Gastrocnemius medialis (tissue), 4 donors: ENCODE measurements at regions not wholly inside any gene's neighbourhood (a gene's known extent, or its start where the extent isn't known, plus 50 kb on each side); places are given as distances from the start of the nearest gene placed in this dataset.

Experiments used
- POLR2A ChIP-seq, 2 donors: fragments of 450-650 bp; IDR thresholded peaks; one replicate each; pipeline ENCODE4 v1.6.1; 2017; ENCODE audit warnings: antibody characterized with exemption in 2 of 2, mild to moderate bottlenecking in 2 of 2, moderate library complexity in 2 of 2
- TF ChIP-seq, protein P1 (sequence below), 5 experiments: fragments of 450-650 bp in 3 of 5; fragments of 200-600 bp in 2 of 5; sonication (generic) in 2 of 5; IDR thresholded peaks in 4 of 5; conservative IDR thresholded peaks in 1 of 5; 1 replicate in 4 of 5; 2 replicates in 1 of 5; pipeline ENCODE4 v1.5.1; 2016 to 2019; ENCODE audit warnings: antibody characterized with exemption in 5 of 5, mild to moderate bottlenecking in 3 of 5, moderate library complexity in 3 of 5

DNA sequence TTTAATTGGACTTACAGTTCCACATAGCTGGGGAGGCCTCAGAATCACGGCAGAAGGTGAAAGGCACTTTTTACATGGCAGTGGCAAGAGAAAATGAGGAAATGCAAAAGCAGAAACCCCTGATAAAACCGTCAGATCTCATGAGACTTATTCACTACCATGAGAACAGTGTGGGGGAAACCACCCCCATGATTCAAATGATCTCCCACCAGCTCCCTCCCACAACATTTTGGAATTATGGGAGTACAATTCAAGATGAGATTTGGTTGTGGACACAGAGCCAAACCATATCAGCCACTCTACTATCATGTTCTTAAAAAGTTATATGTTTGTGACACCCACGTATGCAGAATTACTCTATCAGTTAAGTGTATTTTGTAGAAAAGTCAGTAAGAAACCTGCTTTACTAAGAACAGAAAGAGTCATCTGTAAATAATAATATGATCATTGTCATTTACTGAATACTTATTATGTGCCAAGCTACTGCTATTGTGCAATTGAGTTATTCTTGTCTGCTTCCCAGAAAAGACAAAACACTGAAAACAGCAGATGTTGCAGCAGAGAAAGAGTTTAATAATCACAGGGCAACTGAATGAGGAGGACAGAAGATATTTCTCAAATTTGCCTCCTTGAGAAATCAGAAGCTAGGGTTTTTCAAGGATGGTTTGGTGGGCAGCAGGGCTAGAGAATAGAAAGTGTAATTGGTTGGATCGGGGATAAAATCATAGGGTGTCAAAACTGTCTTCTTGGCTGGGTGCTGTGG lies 207.7 kb upstream of the FGGY start:
- TF ChIP-seq POLR2A (IDR thresholded peaks at IDR 0.05) = no peak
- TF ChIP-seq, protein P1, sequence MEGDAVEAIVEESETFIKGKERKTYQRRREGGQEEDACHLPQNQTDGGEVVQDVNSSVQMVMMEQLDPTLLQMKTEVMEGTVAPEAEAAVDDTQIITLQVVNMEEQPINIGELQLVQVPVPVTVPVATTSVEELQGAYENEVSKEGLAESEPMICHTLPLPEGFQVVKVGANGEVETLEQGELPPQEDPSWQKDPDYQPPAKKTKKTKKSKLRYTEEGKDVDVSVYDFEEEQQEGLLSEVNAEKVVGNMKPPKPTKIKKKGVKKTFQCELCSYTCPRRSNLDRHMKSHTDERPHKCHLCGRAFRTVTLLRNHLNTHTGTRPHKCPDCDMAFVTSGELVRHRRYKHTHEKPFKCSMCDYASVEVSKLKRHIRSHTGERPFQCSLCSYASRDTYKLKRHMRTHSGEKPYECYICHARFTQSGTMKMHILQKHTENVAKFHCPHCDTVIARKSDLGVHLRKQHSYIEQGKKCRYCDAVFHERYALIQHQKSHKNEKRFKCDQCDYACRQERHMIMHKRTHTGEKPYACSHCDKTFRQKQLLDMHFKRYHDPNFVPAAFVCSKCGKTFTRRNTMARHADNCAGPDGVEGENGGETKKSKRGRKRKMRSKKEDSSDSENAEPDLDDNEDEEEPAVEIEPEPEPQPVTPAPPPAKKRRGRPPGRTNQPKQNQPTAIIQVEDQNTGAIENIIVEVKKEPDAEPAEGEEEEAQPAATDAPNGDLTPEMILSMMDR (IDR thresholded peaks at IDR 0.05 in 4 of 5, conservative IDR thresholded peaks at IDR 0.05 in 1 of 5) = no peak
